Ammon's horn (tissue), 1 donor: ENCODE measurements at regions not wholly inside any gene's neighbourhood (a gene's known extent, or its start where the extent isn't known, plus 50 kb on each side); places are given as distances from the start of the nearest gene placed in this dataset.
"Not testable (repeated sequence)": the region's sequence is repeated elsewhere in the genome, so short reads cannot be mapped to it uniquely, and the experiment has no call there.

Source experiments
- DNase-seq: peaks from one replicate; pipeline ENCODE4 v3.0.0-alpha.2; 2016; ENCODE audit warnings: low spot score

GRCh38 chr2:113341191-113341869 is 62.6 kb upstream of the PAX8 start:
- DNase-seq = no peak

- no peak for DNase-seq
Observed at GRCh38 chr2:113337809-113338208, 59.1 kb upstream of the PAX8 start.

GRCh38 chr2:113336040-113336439 is 57.3 kb upstream of the PAX8 start:
- peak; percentile 22 for DNase-seq

GRCh38 chr2:113334147-113334546 is 55.4 kb upstream of the PAX8 start:
- DNase-seq = no peak

GRCh38 chr2:113333735-113334134 is 55.0 kb upstream of the PAX8 start:
- DNase-seq = not testable (repeated sequence)

GRCh38 chr2:113330060-113330767 is 51.5 kb upstream of the PAX8 start:
- not testable (repeated sequence) for DNase-seq

GRCh38 chr2:113328973-113329372 is 50.3 kb upstream of the PAX8 start:
- not testable (repeated sequence) for DNase-seq

- DNase-seq = not testable (repeated sequence)
Observed at GRCh38 chr2:113328572-113328971, 49.9 kb upstream of the PAX8 start.
